Astrocyte of the cerebellum (primary cell): ENCODE measurements at regions not wholly inside any gene's neighbourhood (a gene's known extent, or its start where the extent isn't known, plus 50 kb on each side); places are given as distances from the start of the nearest gene placed in this dataset.

Experiments used
- DNase-seq: peaks from one replicate; pipeline ENCODE4 v3.0.0-alpha.2; 2011; ENCODE audit warnings: low read depth
- H3K4me3 ChIP-seq: 2 replicates; pipeline ENCODE4 v1.5.1; 2011; ENCODE audit warnings: mild to moderate bottlenecking, low read depth, low read length, moderate library complexity
- in situ Hi-C: cut with HindIII; loops from 2 replicates; pipeline ENCODE4 v1.10.0; 2017; ENCODE audit warnings: low sequenced_read_pairs
- TF ChIP-seq, protein P1 (sequence below): IDR thresholded peaks from 2 replicates; pipeline ENCODE4 v1.5.1; 2012; ENCODE audit warnings: low read length, low read depth, moderate library complexity, mild to moderate bottlenecking; ENCODE audit errors: missing control alignments

DNA sequence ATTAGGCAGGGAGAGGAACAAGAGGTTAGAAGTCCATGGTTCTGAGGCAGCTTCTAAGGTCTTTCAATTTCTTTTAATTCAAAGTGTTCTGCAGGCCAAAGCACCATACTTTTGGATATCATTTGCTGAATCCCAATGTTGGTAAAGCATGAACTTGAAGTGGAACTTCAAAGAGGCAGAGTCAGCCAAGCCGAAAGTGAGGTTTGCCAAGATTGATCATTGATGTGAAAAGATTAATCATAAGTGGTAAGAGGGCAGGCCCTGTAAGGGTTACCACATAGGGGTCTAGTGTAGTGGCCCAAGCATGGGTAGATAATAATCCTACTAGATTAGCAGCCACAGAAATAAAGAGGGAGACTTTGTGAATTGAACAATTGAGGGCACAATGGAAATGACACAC, 191.7 kb upstream of the DIO2 start:
- no peak for DNase-seq
- no peak overlapping the region for H3K4me3 ChIP-seq
- TF ChIP-seq, protein P1, sequence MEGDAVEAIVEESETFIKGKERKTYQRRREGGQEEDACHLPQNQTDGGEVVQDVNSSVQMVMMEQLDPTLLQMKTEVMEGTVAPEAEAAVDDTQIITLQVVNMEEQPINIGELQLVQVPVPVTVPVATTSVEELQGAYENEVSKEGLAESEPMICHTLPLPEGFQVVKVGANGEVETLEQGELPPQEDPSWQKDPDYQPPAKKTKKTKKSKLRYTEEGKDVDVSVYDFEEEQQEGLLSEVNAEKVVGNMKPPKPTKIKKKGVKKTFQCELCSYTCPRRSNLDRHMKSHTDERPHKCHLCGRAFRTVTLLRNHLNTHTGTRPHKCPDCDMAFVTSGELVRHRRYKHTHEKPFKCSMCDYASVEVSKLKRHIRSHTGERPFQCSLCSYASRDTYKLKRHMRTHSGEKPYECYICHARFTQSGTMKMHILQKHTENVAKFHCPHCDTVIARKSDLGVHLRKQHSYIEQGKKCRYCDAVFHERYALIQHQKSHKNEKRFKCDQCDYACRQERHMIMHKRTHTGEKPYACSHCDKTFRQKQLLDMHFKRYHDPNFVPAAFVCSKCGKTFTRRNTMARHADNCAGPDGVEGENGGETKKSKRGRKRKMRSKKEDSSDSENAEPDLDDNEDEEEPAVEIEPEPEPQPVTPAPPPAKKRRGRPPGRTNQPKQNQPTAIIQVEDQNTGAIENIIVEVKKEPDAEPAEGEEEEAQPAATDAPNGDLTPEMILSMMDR = no peak
- in situ Hi-C loops = no loop called here

DNA sequence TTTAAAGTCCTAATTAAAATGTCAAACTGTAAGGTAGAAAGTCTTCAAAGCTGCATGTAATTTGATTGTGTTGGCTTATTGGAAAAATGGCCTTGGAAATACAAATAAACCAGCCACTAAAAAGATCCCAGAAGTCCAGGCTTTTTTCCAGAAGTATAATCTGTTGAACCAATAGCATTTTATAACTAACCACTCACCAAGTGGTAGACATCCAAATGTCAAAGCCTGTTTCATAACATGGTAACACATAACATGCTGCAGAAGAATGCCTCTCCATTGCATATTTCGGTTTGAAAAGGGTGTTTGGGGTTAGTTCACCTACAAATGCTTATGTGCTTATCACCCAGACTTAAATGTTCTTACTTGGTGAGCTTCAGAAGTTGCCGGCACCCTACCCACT, 183.7 kb upstream of the DIO2 start:
- H3K4me3 ChIP-seq = no peak overlapping the region
- no peak for DNase-seq
- in situ Hi-C loops = no loop called here
- TF ChIP-seq, protein P1 = no peak

DNA sequence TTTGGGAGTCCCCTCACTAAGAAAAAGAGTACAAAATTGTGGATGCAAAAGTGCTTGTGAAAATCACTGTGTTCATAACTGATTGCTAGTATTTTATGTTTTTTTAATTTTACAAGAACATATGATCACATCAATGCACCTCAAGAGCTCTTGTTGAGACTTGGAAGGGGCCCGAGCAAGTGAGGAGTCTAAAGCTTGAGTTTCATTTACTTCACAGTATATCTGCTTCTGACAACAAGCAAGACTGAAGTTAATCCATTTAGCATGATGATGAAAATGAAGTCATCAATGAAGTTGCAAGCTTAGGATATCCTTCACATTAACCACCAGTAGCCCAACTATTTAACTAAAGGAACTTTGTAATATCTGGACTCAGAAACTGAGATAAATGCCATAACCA, 182.5 kb upstream of the DIO2 start:
- TF ChIP-seq, protein P1 = no peak
- in situ Hi-C loops = no loop called here
- H3K4me3 ChIP-seq = no peak overlapping the region
- DNase-seq = no peak

DNA sequence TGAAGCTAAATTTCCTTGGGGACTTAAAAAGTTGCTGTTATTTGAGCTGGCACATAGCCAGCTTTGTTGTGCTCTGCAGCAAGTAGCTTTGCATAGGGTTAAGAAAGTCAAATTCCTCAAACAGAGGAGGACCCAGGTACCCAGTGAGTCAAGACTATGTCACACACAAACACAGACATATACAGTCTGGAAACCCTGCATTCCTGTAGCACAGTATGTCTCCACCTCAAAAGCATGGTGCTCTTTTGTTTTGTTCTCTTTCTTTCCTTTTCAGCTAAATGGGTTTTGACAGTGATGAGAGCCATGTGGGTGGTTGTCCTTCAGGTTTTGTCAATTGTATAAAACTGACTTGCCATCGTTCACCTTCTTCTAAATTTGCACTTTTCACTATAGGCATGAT, 179.6 kb upstream of the DIO2 start:
- TF ChIP-seq, protein P1 = no peak
- DNase-seq = no peak
- no peak overlapping the region for H3K4me3 ChIP-seq
- in situ Hi-C loops = no loop called here

DNA sequence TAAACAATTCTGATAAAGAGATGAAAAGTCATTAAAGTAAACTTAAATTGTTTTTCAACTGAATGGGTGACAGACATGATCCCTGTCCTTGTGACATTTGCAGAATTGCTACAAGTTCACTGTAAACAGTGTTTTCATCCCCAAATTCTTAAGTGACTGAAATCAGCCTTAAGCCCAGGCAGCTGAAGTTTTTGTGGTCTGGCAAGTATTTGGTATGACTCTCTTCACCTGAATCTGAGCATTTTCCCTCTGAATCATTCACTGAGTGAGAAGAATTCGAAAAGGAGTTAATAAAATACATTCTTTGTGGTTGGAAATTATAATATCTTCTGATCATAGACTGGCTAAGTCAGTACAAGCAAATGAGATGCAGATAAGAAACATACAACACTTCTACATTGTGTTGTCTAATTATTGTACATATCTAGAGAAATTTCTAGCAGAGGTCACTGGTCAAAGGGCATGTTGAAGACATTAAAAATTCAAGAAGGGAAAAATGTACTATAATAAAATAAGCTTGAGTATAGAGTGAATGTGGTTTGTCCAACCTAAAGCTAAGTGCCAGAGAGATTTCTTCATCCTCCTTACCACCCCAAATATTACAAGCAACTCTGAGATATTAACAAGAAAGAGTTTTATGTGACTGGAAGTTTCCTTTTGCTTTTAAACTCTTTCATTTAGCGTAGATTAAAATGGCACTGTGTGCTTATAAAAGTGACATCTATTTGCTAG, 177.8 kb upstream of the DIO2 start:
- H3K4me3 ChIP-seq = no peak overlapping the region
- DNase-seq = peak; percentile 93

DNA sequence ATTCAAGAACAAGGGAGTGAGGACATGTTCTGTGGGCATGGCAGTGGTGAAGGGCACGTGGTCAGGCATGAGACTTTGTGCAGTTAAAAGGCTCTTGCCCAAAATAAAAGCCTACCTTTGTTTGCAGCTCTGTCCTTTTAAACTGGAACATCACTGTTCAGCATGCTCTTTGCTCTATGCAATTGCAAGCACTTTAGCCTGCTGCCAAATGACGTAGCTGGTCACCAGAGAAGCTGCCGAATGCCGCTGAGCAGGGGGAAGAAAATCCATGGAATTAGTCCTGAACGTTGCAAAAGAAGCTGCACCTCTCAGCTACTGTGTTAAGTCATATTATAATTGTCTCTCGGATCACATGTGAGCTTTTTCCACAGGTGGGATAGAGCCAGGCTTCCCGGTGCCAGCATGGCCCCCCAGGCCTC, 176.3 kb upstream of the DIO2 start:
- DNase-seq = no peak
- in situ Hi-C loops = no loop called here
- no peak overlapping the region for H3K4me3 ChIP-seq
- TF ChIP-seq, protein P1 = no peak

More for the DNA sequence above, 177.8 kb upstream of the DIO2 start:
- in situ Hi-C loops = no loop called here
- TF ChIP-seq, protein P1 = no peak
